DOHH2 (cell line): ENCODE measurements at regions not wholly inside any gene's neighbourhood (a gene's known extent, or its start where the extent isn't known, plus 50 kb on each side); places are given as distances from the start of the nearest gene placed in this dataset.

Source experiments
- H3F3A ChIP-seq: fragments of 200-600 bp; sonication (generic), shearing (Covaris generic); 2 replicates; pipeline ENCODE4 v1.6.0; 2016; ENCODE audit warnings: antibody characterized with exemption, mild to moderate bottlenecking; ENCODE audit not compliant: control insufficient read depth, insufficient read depth
- H3K27ac ChIP-seq: fragments of 200-600 bp; sonication (generic); 2 replicates; pipeline ENCODE4 v1.5.1; 2014; ENCODE audit warnings: low read depth, mild to moderate bottlenecking, low read length, moderate library complexity
- H3K27me3 ChIP-seq: fragments of 200-600 bp; sonication (generic); 2 replicates; pipeline ENCODE4 v1.6.1; 2014; ENCODE audit warnings: mild to moderate bottlenecking, low read length, mixed read lengths; ENCODE audit not compliant: control insufficient read depth
- H3K36me3 ChIP-seq: fragments of 200-600 bp; sonication (generic); 2 replicates; pipeline ENCODE4 v1.6.1; 2014; ENCODE audit warnings: mild to moderate bottlenecking, low read length, moderate library complexity, mixed read lengths; ENCODE audit not compliant: control insufficient read depth
- H3K4me1 ChIP-seq: fragments of 200-600 bp; sonication (generic); 2 replicates; pipeline ENCODE4 v1.6.1; 2014; ENCODE audit warnings: mild to moderate bottlenecking, low read length, mixed read lengths; ENCODE audit not compliant: control insufficient read depth
- H3K4me2 ChIP-seq: fragments of 200-600 bp; sonication (generic); 2 replicates; pipeline ENCODE4 v1.6.0; 2014; ENCODE audit warnings: mild to moderate bottlenecking, low read length, moderate library complexity
- H3K4me3 ChIP-seq: fragments of 200-600 bp; sonication (generic); 2 replicates; pipeline ENCODE4 v1.5.1; 2014; ENCODE audit warnings: mild to moderate bottlenecking, low read length, mixed read lengths
- H3K79me2 ChIP-seq: fragments of 200-600 bp; sonication (generic); 2 replicates; pipeline ENCODE4 v1.6.1; 2014; ENCODE audit warnings: mild to moderate bottlenecking, low read length, mixed read lengths; ENCODE audit not compliant: control insufficient read depth
- H3K9me2 ChIP-seq: fragments of 200-600 bp; sonication (generic); replicated peaks from 2 replicates; pipeline ENCODE4 v1.6.1; 2014; ENCODE audit warnings: mild to moderate bottlenecking, low read length, mixed read lengths; ENCODE audit not compliant: control insufficient read depth
- H3K9me3 ChIP-seq: fragments of 200-600 bp; sonication (generic); 2 replicates; pipeline ENCODE4 v1.6.1; 2014; ENCODE audit warnings: antibody characterized with exemption, low read length, mixed read lengths; ENCODE audit not compliant: control insufficient read depth, insufficient read depth
- H4K20me1 ChIP-seq: fragments of 200-600 bp; sonication (generic); 2 replicates; pipeline ENCODE4 v1.6.0; 2014; ENCODE audit warnings: low read depth, mild to moderate bottlenecking, antibody characterized with exemption, low read length, moderate library complexity; ENCODE audit not compliant: control insufficient read depth, insufficient read depth
- CTCF ChIP-seq: fragments of 200-600 bp; sonication (generic); IDR thresholded peaks from one replicate; pipeline ENCODE4 v1.5.1; 2014; ENCODE audit warnings: antibody characterized with exemption, mild to moderate bottlenecking, low read depth, low read length; ENCODE audit not compliant: poor library complexity, severe bottlenecking
- EZH2phosphoT487 ChIP-seq: fragments of 200-600 bp; sonication (generic); IDR thresholded peaks from 2 replicates; pipeline ENCODE4 v1.6.1; 2017; ENCODE audit warnings: borderline replicate concordance, mild to moderate bottlenecking, antibody characterized with exemption, low read length, moderate library complexity, mixed read lengths

- no peaks in the 10 kb centered on the region for H3K4me1 ChIP-seq
- H3K79me2 ChIP-seq, result no peaks in the 10 kb centered on the region
- no peaks in the 10 kb centered on the region for H3K9me3 ChIP-seq
- H3K4me2 ChIP-seq, result no peak overlapping the region
- H3K27ac ChIP-seq, result no peak overlapping the region
- H3F3A ChIP-seq, result no peaks in the 10 kb centered on the region
- H3K9me2 ChIP-seq, result no peaks in the 10 kb centered on the region
- H4K20me1 ChIP-seq, result no peaks in the 10 kb centered on the region
- H3K4me3 ChIP-seq, result no peak overlapping the region
- no peaks in the 10 kb centered on the region for H3K27me3 ChIP-seq
- no peaks in the 10 kb centered on the region for H3K36me3 ChIP-seq
- no peak for TF ChIP-seq CTCF
- no peak for TF ChIP-seq EZH2phosphoT487
Measured at GRCh38 chr13:44131069-44131614, 242.5 kb upstream of the SERP2 start.

GRCh38 chr13:44132710-44133109, 240.9 kb upstream of the SERP2 start:
- Histone ChIP-seq H3K9me2 (no peaks in the 10 kb centered on the region), H3K4me1 (no peaks in the 10 kb centered on the region), H4K20me1 (no peaks in the 10 kb centered on the region), H3K36me3 (no peaks in the 10 kb centered on the region), H3K27ac (no peak overlapping the region), H3F3A (no peaks in the 10 kb centered on the region), H3K79me2 (no peaks in the 10 kb centered on the region), H3K4me2 (no peak overlapping the region), H3K4me3 (no peak overlapping the region), H3K27me3 (no peaks in the 10 kb centered on the region), H3K9me3 (no peaks in the 10 kb centered on the region)
- TF ChIP-seq CTCF (no peak), EZH2phosphoT487 (no peak)

- H3K4me2 ChIP-seq, result no peak overlapping the region
- TF ChIP-seq EZH2phosphoT487 (no peak), CTCF (no peak)
- no peaks in the 10 kb centered on the region for H3K9me2 ChIP-seq
- no peak overlapping the region for H3K4me3 ChIP-seq
- no peaks in the 10 kb centered on the region for H3F3A ChIP-seq
- no peaks in the 10 kb centered on the region for H3K9me3 ChIP-seq
- no peaks in the 10 kb centered on the region for H3K36me3 ChIP-seq
- H3K79me2 ChIP-seq, result no peaks in the 10 kb centered on the region
- no peaks in the 10 kb centered on the region for H4K20me1 ChIP-seq
- no peak overlapping the region for H3K27ac ChIP-seq
- no peaks in the 10 kb centered on the region for H3K4me1 ChIP-seq
- no peaks in the 10 kb centered on the region for H3K27me3 ChIP-seq
Measured at GRCh38 chr13:44133626-44134025, 240.0 kb upstream of the SERP2 start.

GRCh38 chr13:44135566-44135965, 238.1 kb upstream of the SERP2 start:
- Histone ChIP-seq H3K79me2 (no peaks in the 10 kb centered on the region), H3K27ac (no peak overlapping the region), H3K9me2 (no peaks in the 10 kb centered on the region), H3K36me3 (no peaks in the 10 kb centered on the region), H3K9me3 (no peaks in the 10 kb centered on the region), H3K4me1 (peaks cover under 1% of the 10 kb centered on the region), H3K27me3 (no peaks in the 10 kb centered on the region), H3F3A (no peaks in the 10 kb centered on the region), H4K20me1 (no peaks in the 10 kb centered on the region), H3K4me3 (no peak overlapping the region), H3K4me2 (no peak overlapping the region)
- no peak for TF ChIP-seq CTCF
- no peak for TF ChIP-seq EZH2phosphoT487
